ENCODE measurements at regions not wholly inside any gene's neighbourhood (a gene's known extent, or its start where the extent isn't known, plus 50 kb on each side); places are given as distances from the start of the nearest gene placed in this dataset.

GRCh38 chr15:19973718-19974117 lies 567.9 kb downstream of the GOLGA6L6 start:
- TF ChIP-seq POLR2A (IDR thresholded peaks at IDR 0.05) (no peak), CTCF (IDR thresholded peaks at IDR 0.05) (no peak)
